Natural killer cell (primary cell): ENCODE measurements at regions not wholly inside any gene's neighbourhood (a gene's known extent, or its start where the extent isn't known, plus 50 kb on each side); places are given as distances from the start of the nearest gene placed in this dataset.

ENCODE experiments used
- ATAC-seq, 3 donors: fragments of 150-1000 bp in 2 of 3; fragments of 200-7000 bp in 1 of 3; cut with Tn5 transposase; 1 replicate in 1 of 3; 2 replicates in 2 of 3; pipeline ENCODE4 v1.10.0; 2021; ENCODE audit warnings: mild to moderate bottlenecking in 2 of 3, moderate library complexity in 2 of 3
- DNase-seq, 2 donors: peaks; one replicate each; pipeline versions ENCODE4 v3.0.0 to v3.0.0-alpha.2; 2013 to 2021; ENCODE audit warnings: mixed read lengths in 1 of 2
- H3K27ac ChIP-seq: one replicate; pipeline ENCODE4 v1.5.1; 2013; ENCODE audit warnings: mild to moderate bottlenecking, low read length
- H3K27me3 ChIP-seq: one replicate; pipeline ENCODE4 v1.6.1; 2013; ENCODE audit warnings: low read length; ENCODE audit not compliant: control insufficient read depth, insufficient read depth
- H3K36me3 ChIP-seq: one replicate; pipeline ENCODE4 v1.6.1; 2013; ENCODE audit warnings: low read length; ENCODE audit not compliant: control insufficient read depth, insufficient read depth
- H3K4me1 ChIP-seq: one replicate; pipeline ENCODE4 v1.6.1; 2013; ENCODE audit warnings: low read length; ENCODE audit not compliant: control insufficient read depth, insufficient read depth
- H3K4me3 ChIP-seq: one replicate; pipeline ENCODE4 v1.5.1; 2013; ENCODE audit warnings: low read length
- H3K9me3 ChIP-seq: one replicate; pipeline ENCODE4 v1.6.1; 2013; ENCODE audit warnings: low read length; ENCODE audit not compliant: control insufficient read depth, insufficient read depth
- H3K27ac Mint-ChIP-seq, 2 donors: one replicate each; pipeline ENCODE4 v1.8.0; 2022; ENCODE audit warnings: mild to moderate bottlenecking in 2 of 2, mixed read lengths in 2 of 2, moderate library complexity in 1 of 2
- H3K27me3 Mint-ChIP-seq, 2 donors: one replicate each; pipeline ENCODE4 v1.8.0; 2022; ENCODE audit warnings: low read depth in 2 of 2, mixed read lengths in 2 of 2
- H3K36me3 Mint-ChIP-seq: one replicate; pipeline ENCODE4 v1.8.0; 2022; ENCODE audit warnings: mixed read lengths
- H3K4me1 Mint-ChIP-seq, 2 donors: one replicate each; pipeline ENCODE4 v1.8.0; 2022; ENCODE audit warnings: mixed read lengths in 2 of 2
- H3K4me3 Mint-ChIP-seq: one replicate; pipeline ENCODE4 v1.8.0; 2022; ENCODE audit warnings: mild to moderate bottlenecking, moderate library complexity, mixed read lengths
- H3K9me3 Mint-ChIP-seq, 2 donors: one replicate each; pipeline ENCODE4 v1.8.0; 2022; ENCODE audit warnings: mixed read lengths in 2 of 2
- CTCF ChIP-seq: fragments of 200-600 bp; IDR thresholded peaks from one replicate; pipeline ENCODE4 v1.8.0; 2022; ENCODE audit warnings: antibody characterized with exemption
- WGBS: methylation state at CpG from one replicate; pipeline ENCODE4 v1.1.7; 2013; ENCODE audit warnings: missing lambda C conversion rate; ENCODE audit not compliant: insufficient coverage; 5-methylcytosine and 5-hydroxymethylcytosine counted together
- intact Hi-C: fragments of 100-400 bp; cut with micrococcal nuclease; formaldehyde crosslinking; loops from one replicate; pipeline ENCODE4 v1.14.2; 2022

GRCh38 chr2:238573065-238573778, 146.5 kb downstream of the ASB1 start:
- Histone ChIP-seq H3K36me3 (no peaks in the 10 kb centered on the region), H3K4me3 (no peak overlapping the region), H3K4me1 (no peaks in the 10 kb centered on the region), H3K9me3 (no peaks in the 10 kb centered on the region), H3K27ac (no peak overlapping the region), H3K27me3 (no peaks in the 10 kb centered on the region)
- Mint-ChIP-seq H3K27ac (no peak overlapping the region), H3K4me1 (no peaks in the 10 kb centered on the region), H3K4me3 (no peak overlapping the region), H3K9me3 (no peaks in the 10 kb centered on the region), H3K27me3 (peaks cover 0 to 6% of the 10 kb centered on the region in 2 donors), H3K36me3 (no peaks in the 10 kb centered on the region)
- intact Hi-C loops, result no loop called here
- peak; percentile 68 for TF ChIP-seq CTCF
- DNase-seq (peak in 1 of 2 donors; percentile 41), ATAC-seq (peak in 2 of 3 donors; percentile 42 to 56)
- whole genome bisulfite sequencing, result 66% methylated on average over 9 of the region's 9 CpGs

DNA sequence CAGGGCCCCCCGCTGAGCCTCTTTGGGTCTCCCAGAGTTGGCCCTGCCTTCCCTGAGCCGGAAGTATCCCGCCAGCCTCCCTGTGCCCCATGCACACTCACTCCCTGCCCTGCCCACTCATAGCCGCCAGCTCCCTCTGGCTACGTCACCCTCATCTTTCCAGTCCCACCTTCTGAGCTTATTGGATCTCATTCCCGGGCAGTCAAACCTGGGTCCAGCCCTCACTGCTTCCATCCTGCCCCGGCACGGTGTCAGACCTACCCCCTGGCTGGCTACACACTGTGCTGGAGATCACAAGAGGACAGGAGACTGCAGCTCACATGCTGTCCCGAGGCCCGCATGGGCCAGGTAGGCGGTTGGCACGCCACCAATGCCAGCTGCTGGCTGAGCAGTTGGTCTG, 147.2 kb downstream of the ASB1 start:
- Histone ChIP-seq H3K9me3 (no peaks in the 10 kb centered on the region), H3K4me1 (no peaks in the 10 kb centered on the region), H3K27ac (no peak overlapping the region), H3K36me3 (no peaks in the 10 kb centered on the region), H3K27me3 (no peaks in the 10 kb centered on the region), H3K4me3 (no peak overlapping the region)
- no peak for ATAC-seq
- H3K4me3 Mint-ChIP-seq, result no peak overlapping the region
- no peaks in the 10 kb centered on the region for H3K36me3 Mint-ChIP-seq
- H3K4me1 Mint-ChIP-seq, result no peaks in the 10 kb centered on the region
- H3K27me3 Mint-ChIP-seq, result peaks cover 0 to 6% of the 10 kb centered on the region in 2 donors
- intact Hi-C loops, result no loop called here
- DNase-seq, result no peak
- H3K9me3 Mint-ChIP-seq, result no peaks in the 10 kb centered on the region
- WGBS, result 81% methylated on average over 12 of the region's 12 CpGs
- no peak for TF ChIP-seq CTCF
- H3K27ac Mint-ChIP-seq, result no peak overlapping the region

GRCh38 chr2:238574490-238575271, 148.0 kb downstream of the ASB1 start:
- no peaks in the 10 kb centered on the region for H3K27me3 ChIP-seq
- TF ChIP-seq CTCF, result no peak
- H3K36me3 Mint-ChIP-seq, result no peaks in the 10 kb centered on the region
- ATAC-seq, result no peak
- no peaks in the 10 kb centered on the region for H3K4me1 Mint-ChIP-seq
- no peak overlapping the region for H3K4me3 Mint-ChIP-seq
- no peak overlapping the region for H3K27ac ChIP-seq
- H3K4me1 ChIP-seq, result no peaks in the 10 kb centered on the region
- intact Hi-C loops, result no loop called here
- peaks cover 0 to 8% of the 10 kb centered on the region in 2 donors for H3K27me3 Mint-ChIP-seq
- H3K9me3 Mint-ChIP-seq, result no peaks in the 10 kb centered on the region
- no peak overlapping the region for H3K27ac Mint-ChIP-seq
- no peak for DNase-seq
- no peak overlapping the region for H3K4me3 ChIP-seq
- WGBS, result 82% methylated on average over 17 of the region's 17 CpGs
- H3K36me3 ChIP-seq, result no peaks in the 10 kb centered on the region
- no peaks in the 10 kb centered on the region for H3K9me3 ChIP-seq
